NCI-H128 (cell line): ENCODE measurements at regions not wholly inside any gene's neighbourhood (a gene's known extent, or its start where the extent isn't known, plus 50 kb on each side); places are given as distances from the start of the nearest gene placed in this dataset.

Experiments
- DNase-seq: peaks from one replicate; lab custom pipeline; 2025; ENCODE audit not compliant: unreplicated experiment; lab: John Stamatoyannopoulos, UW

GRCh38 chr1:200354243-200354642 lies 55.6 kb downstream of the ZNF281 start:
- DNase-seq: no peak

- DNase-seq: no peak
These were observed 56.6 kb downstream of the ZNF281 start for GRCh38 chr1:200353232-200353631.

GRCh38 chr1:200351826-200352549 lies 57.8 kb downstream of the ZNF281 start:
- DNase-seq: no peak

- DNase-seq: no peak
These were observed 58.4 kb downstream of the ZNF281 start for GRCh38 chr1:200351425-200351824.

- DNase-seq: no peak
These were observed 63.1 kb downstream of the ZNF281 start for GRCh38 chr1:200346700-200347099.

DNA sequence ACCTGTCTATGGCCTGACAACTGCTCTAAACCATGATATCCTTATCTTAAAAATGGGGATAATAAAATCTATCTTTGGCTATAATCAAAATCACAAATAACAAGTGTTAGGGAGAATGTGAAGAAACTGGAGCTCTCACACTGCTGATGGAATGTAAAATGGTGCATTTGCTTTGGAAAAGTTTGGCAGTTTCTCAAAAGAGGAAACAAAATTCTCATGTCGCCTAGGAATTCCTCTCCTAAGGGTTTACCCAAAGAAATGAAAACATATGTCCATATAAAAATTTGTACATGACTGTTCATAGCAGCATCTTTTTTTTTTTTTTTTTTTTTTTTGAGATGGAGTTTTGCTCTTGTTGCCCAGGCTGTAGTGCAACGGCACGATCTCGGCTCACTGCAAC lies 64.3 kb downstream of the ZNF281 start:
- no peak for DNase-seq

DNA sequence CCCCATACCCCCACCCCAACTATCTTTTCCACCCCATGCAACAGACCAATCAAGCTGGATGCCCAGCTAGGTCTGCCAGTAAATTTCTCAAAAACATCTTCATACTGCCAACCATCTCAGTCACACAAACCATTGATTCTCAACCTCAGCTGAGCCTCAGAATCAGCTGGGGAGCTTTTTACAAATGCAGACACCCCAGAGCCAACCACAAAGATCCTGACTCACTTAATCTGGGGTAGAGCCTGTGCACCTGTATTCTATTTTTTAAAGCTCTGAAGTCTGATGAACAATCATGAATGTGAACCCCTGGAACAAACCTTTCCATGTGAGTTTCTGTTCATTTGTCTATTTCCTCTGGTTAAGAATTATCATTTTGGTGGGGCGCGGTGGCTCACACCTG lies 66.0 kb downstream of the ZNF281 start:
- no peak for DNase-seq

DNA sequence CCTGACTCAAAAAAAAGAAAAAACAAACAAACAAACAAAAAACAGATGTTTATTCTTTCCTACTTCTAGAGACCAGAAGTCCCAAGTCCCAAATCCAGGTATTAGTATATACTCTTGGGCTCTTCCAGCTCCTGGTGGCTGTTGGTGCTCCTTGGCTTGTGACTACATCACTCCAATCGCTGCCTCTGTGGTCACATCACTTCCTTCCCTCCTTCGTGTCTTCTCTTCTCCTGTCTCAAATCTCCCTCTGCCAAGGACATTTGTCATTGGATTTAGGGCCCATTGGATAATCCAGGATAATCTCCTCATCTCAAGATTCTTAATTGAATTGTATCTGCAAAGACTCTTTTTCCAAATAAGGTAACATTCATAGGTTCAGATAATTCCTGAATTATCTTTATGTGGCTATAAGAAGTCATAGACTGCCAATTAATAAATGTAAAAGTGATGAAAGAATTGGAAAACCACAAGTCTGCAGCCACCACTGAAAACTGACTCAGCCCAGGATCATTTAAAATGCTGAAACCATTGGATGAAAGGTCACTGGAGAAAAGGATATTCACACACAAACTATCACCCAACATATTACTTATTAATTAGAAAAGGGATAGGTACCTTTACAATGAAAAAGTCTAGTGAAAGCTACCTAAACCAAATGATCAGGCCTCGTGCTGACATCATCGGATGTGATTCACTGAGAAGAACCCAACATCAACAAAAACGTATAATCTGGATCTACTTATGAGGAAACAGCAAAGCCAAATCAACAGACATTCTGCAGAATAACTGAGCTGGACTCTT lies 67.1 kb downstream of the ZNF281 start:
- DNase-seq: no peak

GRCh38 chr1:200338451-200338850 lies 71.4 kb downstream of the ZNF281 start:
- DNase-seq: no peak

DNA sequence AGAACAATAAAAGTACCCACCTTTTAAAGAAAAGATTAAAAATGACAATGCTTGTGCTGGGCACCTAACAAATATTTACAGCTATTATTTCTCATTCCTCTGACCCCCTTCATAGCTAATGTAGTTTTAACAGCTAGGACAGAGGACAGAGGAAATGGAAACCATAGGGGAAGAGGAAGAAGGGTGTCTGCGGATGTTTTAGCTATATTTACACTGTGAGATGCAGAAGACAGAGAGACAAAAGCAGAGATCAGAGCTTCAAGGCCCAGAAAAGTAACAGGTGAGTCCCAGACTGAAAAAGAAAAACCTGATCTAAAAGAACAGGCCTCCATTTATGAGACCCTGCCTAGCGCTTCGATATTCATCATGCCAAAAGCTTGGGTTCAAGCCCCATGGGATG lies 72.0 kb downstream of the ZNF281 start:
- DNase-seq: no peak

DNA sequence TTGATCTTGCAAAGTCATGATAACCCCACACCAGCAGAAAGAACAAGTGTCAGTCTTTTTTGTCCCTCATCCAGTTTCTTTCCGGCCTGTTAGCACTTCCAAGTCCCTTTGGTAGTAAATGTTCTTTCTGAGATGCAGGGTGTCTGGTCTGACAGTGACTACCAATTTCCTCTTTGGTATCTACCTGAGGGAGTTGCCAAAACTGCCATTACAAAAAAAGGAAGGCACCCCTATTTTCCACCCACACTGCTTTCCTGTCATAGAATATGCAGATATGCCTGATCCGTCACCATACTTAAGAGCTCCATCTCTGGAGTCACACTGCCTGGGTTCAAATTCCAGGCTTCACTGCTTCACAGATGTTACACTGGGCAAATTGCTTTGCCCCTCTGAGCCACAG lies 72.4 kb downstream of the ZNF281 start:
- DNase-seq: no peak

- DNase-seq: no peak
These were observed 72.9 kb downstream of the ZNF281 start for GRCh38 chr1:200336901-200337391.

DNA sequence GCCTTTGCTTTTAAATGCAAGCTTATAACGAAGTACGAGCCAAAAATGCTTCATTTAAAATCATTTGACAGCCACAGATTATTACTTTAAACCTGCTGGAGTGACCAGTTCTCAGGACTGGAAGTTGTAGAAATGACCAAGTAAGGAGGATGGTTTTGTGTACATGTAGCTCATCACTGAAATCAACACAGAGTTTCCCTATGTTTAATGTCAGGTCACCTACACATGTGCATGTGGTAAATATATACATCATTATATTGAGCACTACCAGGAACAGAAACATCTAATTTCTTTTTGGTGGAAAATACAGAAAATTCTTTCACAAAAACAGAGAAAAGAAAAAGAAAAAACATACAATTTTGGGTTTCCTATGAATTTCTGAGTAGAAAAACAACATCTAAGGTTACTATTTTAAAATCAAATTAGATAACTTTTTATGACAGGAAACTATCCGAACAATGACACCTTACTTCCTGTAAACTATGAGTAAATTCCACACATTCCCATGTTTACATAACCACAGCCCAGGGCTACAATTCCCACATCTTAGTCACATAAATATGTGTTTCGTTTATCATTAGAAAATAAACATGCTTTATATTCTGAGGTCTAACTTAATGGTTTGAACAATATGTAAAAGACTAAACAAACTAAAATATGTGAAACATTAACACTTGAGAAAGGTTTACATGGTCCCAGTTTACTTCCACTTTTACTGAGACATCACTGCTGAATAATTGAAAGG lies 73.6 kb downstream of the ZNF281 start:
- no peak for DNase-seq

DNA sequence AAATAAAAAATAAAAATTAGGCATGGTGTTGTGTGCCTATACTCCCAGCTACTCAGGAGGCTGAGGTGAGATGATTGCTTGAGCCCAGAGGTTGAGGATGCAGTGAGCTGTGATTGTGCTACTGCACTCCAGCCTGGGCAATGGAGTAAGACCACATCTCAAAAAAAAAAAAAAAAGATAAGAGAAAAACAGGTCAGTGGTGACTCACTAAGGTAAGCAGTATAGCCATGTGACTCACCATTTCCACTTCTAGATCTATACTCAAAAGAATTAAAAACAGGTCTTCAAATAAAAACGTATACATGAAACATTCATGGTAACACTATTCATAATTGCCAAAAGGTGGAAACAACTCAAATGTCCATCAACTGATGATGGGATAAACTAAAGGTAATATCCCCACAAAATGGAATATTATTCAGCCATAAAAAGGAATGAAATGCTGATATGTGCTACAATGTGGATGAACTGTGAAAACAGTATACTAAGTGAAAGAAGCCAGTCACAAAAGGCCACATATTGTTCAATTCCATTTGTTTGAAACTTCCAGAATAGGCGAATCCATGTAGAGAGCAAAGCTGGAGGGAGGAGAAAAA lies 75.1 kb downstream of the ZNF281 start:
- DNase-seq: no peak

GRCh38 chr1:200333329-200333728 lies 76.5 kb downstream of the ZNF281 start:
- no peak for DNase-seq

GRCh38 chr1:200332716-200333115 lies 77.1 kb downstream of the ZNF281 start:
- DNase-seq: no peak

DNA sequence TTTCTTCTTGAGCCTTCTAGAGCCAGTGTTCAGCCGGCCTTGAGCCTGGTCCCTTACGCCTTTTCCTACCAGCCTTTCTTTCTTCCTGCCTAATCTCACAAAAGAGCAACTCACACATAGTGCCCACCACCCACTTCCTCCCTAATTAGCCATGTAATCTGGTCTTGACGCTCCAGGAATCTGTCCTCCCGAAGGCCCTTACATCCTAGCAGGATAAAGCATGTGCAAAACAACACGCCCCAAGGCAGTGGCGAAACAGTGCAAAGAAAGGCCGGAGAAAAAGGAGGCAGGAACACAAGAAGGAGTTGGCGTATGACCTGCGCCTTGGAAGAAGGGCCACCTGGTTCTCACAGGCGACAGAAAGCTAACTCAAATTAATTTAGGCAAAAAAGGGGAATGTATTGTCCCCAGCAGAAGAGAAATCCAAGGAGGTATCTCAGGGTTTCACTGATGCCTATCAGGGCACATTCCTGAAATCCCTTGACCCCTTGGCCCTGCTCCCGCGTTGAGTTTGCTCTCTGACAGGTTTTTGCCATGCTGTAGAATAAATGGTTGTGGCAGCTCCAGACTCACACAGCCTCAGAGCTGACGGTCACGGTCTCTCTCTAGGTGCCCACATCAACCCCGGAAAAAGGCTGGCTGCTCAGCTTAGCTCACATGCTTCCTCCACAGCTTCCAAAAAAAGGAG lies 79.0 kb downstream of the ZNF281 start:
- no peak for DNase-seq

- no peak for DNase-seq
These were observed 80.5 kb downstream of the ZNF281 start for GRCh38 chr1:200329208-200329882.

DNA sequence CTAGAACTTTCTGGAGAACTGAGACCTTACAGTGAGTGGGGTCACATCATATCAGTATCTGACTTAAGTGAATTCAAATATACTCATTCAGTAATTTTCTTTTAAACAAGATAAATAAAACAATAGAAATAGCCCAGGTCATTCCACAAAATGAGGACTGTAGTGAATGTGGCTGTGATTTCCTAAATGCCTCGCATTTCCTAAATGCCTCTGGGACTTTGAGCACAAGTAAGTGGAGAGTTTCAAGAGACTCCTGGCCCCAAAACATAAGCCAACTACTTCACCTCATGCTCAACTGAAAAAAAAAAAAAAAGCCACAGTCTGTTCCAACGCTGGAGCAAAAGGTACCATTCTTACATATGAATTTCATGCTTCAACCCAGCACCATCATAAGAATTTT lies 81.5 kb downstream of the ZNF281 start:
- DNase-seq: no peak

DNA sequence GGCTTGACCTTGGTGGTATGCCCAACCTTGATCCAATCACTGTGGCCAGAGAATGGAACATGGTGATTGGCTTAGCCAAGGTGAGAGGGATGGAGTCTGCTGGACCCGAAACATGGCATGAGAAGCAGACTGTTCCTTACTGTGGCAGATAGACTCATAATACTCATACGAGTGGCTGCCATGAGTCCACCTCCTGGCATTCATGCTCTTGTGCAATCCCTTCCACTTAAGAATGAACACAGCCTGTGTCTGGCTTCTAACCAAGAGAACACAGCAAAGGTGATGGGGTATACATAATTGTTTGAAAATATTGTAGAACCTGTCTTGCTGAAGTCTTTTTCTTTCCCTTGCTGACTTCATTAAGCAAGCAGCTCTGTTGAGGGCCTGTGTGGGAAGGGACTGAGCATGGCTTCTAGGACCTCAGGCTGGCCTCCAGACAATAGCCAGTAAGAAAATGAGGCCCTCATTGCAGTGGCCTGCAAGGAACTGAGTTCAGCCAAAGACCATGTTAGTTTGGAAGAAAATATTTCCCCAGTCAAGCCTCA lies 85.9 kb downstream of the ZNF281 start:
- no peak for DNase-seq
